Kidney epithelial cell (primary cell): ENCODE measurements at regions not wholly inside any gene's neighbourhood (a gene's known extent, or its start where the extent isn't known, plus 50 kb on each side); places are given as distances from the start of the nearest gene placed in this dataset.

Experiments
- DNase-seq: peaks from one replicate; pipeline ENCODE4 v3.0.0-alpha.2; 2010; ENCODE audit warnings: low read depth
- H3K27me3 ChIP-seq: 2 replicates; pipeline ENCODE4 v1.6.0; 2011; ENCODE audit warnings: low read length; ENCODE audit not compliant: control insufficient read depth, insufficient read depth
- H3K36me3 ChIP-seq: 2 replicates; pipeline ENCODE4 v1.5.1; 2011; ENCODE audit warnings: low read length; ENCODE audit not compliant: control insufficient read depth, insufficient read depth
- H3K4me3 ChIP-seq: 2 replicates; pipeline ENCODE4 v1.5.1; 2011; ENCODE audit warnings: low read depth, mild to moderate bottlenecking, control low read depth, low read length
- CTCF ChIP-seq: IDR thresholded peaks from 2 replicates; pipeline ENCODE4 v1.5.1; 2011; ENCODE audit warnings: mild to moderate bottlenecking, moderate library complexity, low read length, control low read depth, inconsistent platforms; ENCODE audit not compliant: insufficient read depth, poor library complexity, severe bottlenecking

DNA sequence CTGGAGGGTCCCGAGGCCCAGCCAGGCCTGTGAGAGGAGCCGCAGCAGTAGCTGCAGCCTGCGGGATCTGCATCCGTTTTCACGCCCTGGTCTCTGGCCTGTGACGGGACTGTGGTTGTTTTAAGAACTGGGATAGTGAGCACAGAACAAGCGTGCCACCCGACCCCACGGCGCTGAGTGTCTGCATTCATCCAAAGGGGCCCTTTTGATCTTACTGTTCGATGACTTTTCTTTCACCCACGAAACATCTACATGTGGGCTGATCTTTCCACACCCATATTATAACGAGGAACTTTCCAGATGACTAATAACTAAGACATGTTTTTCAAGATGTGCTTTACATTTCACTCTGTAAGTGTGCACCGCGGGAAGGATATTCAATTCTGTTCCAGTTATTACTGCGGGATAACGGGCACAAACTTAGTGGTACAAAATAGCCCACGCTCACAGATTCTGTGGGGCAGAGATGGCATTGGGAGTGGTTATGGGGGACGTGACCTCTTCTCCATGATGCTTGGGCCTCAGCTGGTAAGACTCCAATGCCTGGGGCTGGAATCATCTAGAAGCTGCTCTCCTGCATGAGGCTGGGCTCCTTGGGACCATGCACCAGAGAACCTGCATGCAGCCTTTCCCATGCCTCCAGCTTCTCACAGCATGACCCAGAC lies 165.0 kb downstream of the SYK start:
- Histone ChIP-seq H3K27me3 (no peaks in the 10 kb centered on the region), H3K36me3 (no peaks in the 10 kb centered on the region), H3K4me3 (no peak overlapping the region)
- TF ChIP-seq CTCF, result no peak
- DNase-seq, result no peak

DNA sequence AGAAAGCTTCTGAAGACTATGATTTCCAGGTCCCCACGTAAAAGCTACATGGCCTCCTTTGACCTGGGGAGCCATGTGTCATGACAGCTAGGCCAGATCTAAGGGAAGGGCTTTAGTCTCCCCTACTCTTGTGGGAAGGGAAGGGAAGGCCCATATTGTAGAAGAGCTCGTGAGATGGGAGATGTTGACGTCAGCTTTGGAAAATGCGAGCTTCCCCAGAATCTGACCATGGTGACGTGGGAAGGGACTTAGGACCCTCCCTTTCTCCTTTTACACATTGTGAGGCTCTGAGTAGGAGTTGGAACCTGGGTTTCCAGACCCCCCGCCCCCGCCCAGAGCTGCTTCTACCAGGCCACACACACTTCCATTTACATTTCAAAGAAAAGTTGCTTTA lies 165.5 kb downstream of the SYK start:
- Histone ChIP-seq H3K4me3 (no peak overlapping the region), H3K27me3 (no peaks in the 10 kb centered on the region), H3K36me3 (no peaks in the 10 kb centered on the region)
- no peak for DNase-seq
- TF ChIP-seq CTCF, result no peak

DNA sequence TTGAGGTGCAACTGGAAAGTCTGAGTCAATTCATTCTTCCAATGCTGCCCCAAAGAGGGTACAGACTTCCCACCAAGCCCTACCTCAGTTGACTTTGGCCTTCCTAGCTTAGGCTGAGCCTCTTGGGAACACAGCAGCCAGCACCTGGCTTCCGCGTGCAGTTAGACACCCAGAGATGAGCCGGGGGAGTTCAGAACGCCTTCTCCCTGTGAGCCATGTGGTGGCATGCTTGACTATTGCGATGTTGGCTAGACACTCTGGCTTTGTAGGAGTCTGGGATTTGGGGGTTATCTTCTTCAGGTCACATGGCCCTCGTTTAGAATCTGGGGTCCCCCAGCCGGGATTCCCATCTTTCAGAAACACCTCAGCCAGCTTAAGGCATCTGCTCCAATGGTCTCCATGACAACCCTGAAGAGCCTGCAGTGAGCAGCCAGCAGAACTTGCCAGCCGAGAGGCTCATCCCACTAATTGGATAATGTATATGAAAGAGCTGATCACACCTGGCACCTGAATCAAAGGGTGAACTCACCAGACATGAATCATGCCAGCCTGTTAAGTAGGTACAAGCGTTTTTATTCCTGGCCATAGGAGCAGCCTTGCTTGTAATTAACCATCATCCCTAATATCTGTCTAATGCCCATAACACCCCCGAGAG lies 167.5 kb downstream of the SYK start:
- no peak for TF ChIP-seq CTCF
- Histone ChIP-seq H3K36me3 (no peaks in the 10 kb centered on the region), H3K27me3 (no peaks in the 10 kb centered on the region), H3K4me3 (no peak overlapping the region)
- no peak for DNase-seq

DNA sequence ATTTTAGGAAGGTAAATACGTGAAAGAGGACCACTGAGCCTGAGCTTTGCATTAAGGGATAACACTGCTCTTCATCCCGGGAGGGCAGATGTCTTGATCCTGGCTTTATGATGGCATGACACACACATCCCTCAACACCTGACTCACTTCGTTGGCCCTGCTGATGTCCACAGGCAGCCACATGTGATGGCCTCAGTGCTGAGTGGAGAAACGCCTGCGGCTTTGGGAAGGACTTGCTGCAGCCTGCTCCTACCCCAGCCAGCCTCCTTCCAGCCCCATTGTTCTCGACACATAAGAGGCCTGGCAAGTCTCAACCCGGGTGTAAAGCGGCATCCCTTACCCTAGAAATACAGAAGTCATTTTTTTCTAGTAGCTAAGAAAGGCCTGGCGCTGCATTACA lies 169.0 kb downstream of the SYK start:
- no peaks in the 10 kb centered on the region for H3K27me3 ChIP-seq
- no peak for DNase-seq
- no peak overlapping the region for H3K4me3 ChIP-seq
- TF ChIP-seq CTCF, result no peak
- no peaks in the 10 kb centered on the region for H3K36me3 ChIP-seq

DNA sequence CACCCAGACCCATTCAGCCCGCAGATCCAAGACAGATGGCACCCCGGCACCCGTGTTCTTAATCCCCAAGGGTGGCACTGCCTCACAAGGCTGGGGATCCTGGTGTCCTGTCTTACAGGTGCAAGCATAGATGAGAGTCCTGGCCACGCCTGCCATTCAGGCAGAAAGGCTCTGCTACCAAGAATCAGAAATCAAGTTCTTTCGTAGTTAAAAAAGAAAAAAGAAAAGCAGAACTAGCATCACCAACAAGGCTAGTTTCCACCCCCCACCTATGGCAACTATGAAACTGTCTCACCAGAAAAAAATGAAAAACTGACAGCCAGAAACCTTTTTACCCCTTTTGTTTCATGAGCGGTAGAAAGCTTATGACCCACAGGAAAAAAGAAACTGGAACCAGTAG lies 170.4 kb downstream of the SYK start:
- H3K36me3 ChIP-seq, result no peaks in the 10 kb centered on the region
- no peak for DNase-seq
- H3K27me3 ChIP-seq, result no peaks in the 10 kb centered on the region
- no peak overlapping the region for H3K4me3 ChIP-seq
- TF ChIP-seq CTCF, result no peak

DNA sequence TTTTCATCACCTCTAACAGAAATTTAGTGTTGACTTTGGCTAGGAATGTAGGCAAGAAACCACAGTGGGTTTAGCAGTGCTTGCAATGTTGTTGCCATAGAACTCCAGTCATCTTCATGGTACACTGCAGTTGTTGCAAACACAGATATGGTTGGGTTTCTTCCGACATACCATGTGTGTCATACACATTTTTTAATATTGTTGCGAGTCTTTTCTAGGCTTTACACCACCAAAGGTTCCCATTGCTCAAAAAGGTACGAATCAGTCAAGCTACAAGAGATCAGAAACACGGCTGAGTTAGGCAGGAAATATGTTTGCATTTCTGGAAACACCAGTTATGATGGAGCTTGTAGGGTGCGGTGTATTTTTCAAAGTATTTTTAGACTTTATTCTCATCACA lies 172.4 kb downstream of the SYK start:
- Histone ChIP-seq H3K4me3 (no peak overlapping the region), H3K27me3 (no peaks in the 10 kb centered on the region), H3K36me3 (no peaks in the 10 kb centered on the region)
- TF ChIP-seq CTCF, result no peak
- no peak for DNase-seq
